ENCODE measurements at regions not wholly inside any gene's neighbourhood (a gene's known extent, or its start where the extent isn't known, plus 50 kb on each side); places are given as distances from the start of the nearest gene placed in this dataset.

GRCh38 chr7:91614431-91614830 is 266.1 kb downstream of the MTERF1 start:
- no peak for FAIRE-seq
- in situ Hi-C loops (cut with MboI) = no loop called here
- TF ChIP-seq SIN3A (IDR thresholded peaks at IDR 0.05; ENCODE audit: borderline replicate concordance in 2 of 2, control insufficient read depth in 1 of 2, low read depth in 2 of 2, low read length in 2 of 2) = no peak
- TF ChIP-seq HDGF (IDR thresholded peaks at IDR 0.05) = no peak
- TF ChIP-seq PTTG1 (tag; IDR thresholded peaks at IDR 0.05; ENCODE audit: low read depth) = no peak
- no peak for TF ChIP-seq FOSL1 (tag; conservative IDR thresholded peaks at IDR 0.05)
- TF ChIP-seq MYC (IDR thresholded peaks at IDR 0.05; ENCODE audit: low read depth, low read length) = no peak
- TF ChIP-seq MYC (CRISPR knock-in tag; IDR thresholded peaks at IDR 0.05; ENCODE audit: borderline replicate concordance, low read depth) = no peak
- TF ChIP-seq TSC22D4 (tag; IDR thresholded peaks at IDR 0.05) = no peak
- no peak for TF ChIP-seq RAD51 (IDR thresholded peaks at IDR 0.05; ENCODE audit: borderline replicate concordance, low read depth)
- no peak for TF ChIP-seq PHF8 (IDR thresholded peaks at IDR 0.05; ENCODE audit: borderline replicate concordance, low read length)
- no peak for TF ChIP-seq ZNF668 (CRISPR knock-in tag; IDR thresholded peaks at IDR 0.05)

More at GRCh38 chr7:91614431-91614830, 266.1 kb downstream of the MTERF1 start:
- Histone ChIP-seq H4K20me1 (replicated peaks; ENCODE audit: control insufficient read depth, insufficient read depth, low read length) (no peaks in the 10 kb centered on the region), H3K4me2 (ENCODE audit: insufficient read depth, low read length) (no peak overlapping the region), H3K9ac (ENCODE audit: insufficient read depth in 1 of 2, low read depth in 2 of 2, low read length in 2 of 2) (no peak overlapping the region), H3K4me3 (no peak overlapping the region), H3K36me3 (ENCODE audit: control insufficient read depth, insufficient read depth, low read length) (no peaks in the 10 kb centered on the region), H3K27ac (ENCODE audit: extremely low read depth, low read depth, low read length) (no peak overlapping the region), H3K27me3 (ENCODE audit: control insufficient read depth in 2 of 2, insufficient read depth in 2 of 2, low read length in 2 of 2) (no peaks in the 10 kb centered on the region), H3K4me1 (replicated peaks in 1 of 2; ENCODE audit: control insufficient read depth in 2 of 2, insufficient read depth in 2 of 2, low read length in 2 of 2) (no peaks in the 10 kb centered on the region), H3K79me2 (ENCODE audit: control insufficient read depth, insufficient read depth, low read length) (no peaks in the 10 kb centered on the region), H3K9me3 (replicated peaks; ENCODE audit: control insufficient read depth, insufficient read depth, low read depth, low read length) (no peaks in the 10 kb centered on the region), H3K9me1 (ENCODE audit: control insufficient read depth, insufficient read depth, low read length) (no peaks in the 10 kb centered on the region), H2AFZ (ENCODE audit: low read depth, low read length) (no peak overlapping the region)
- ChIA-PET POLR2A (interaction anchor here (0.6 kb wide), 1 partner anchor 32 kb away, joined by 3 read pairs; no protein-coding TSS in a partner anchor), CTCF (ENCODE audit: low intra/inter-chr PET ratio) (no interaction called here)
- BruUV-seq (replicated peaks) = no TSS peak
- no peak for DNase-seq (ENCODE audit: extremely low read depth in 1 of 4, low spot score in 3 of 4)
- intact Hi-C loops (cut with micrococcal nuclease) = no loop called here
- WGBS (ENCODE audit: insufficient coverage, low coverage, missing lambda C conversion rate) = 4% methylated on average over 4 of the region's 4 CpGs
- ATAC-seq = no peak
